Neural progenitor cell (in vitro differentiated cells): ENCODE measurements at regions not wholly inside any gene's neighbourhood (a gene's known extent, or its start where the extent isn't known, plus 50 kb on each side); places are given as distances from the start of the nearest gene placed in this dataset.

Experiments
- DNase-seq: peaks from one replicate; pipeline ENCODE4 v3.0.0-alpha.2; 2016; ENCODE audit warnings: low spot score
- H2AFZ ChIP-seq: fragments of 200-600 bp; sonication (generic); replicated peaks from 2 replicates; pipeline ENCODE4 v1.6.1; 2016; ENCODE audit warnings: antibody characterized with exemption
- H3F3A ChIP-seq: fragments of 200-600 bp; sonication (generic); 2 replicates; pipeline ENCODE4 v1.6.1; 2016; ENCODE audit warnings: antibody characterized with exemption, low read depth
- H3K27ac ChIP-seq: fragments of 200-600 bp; sonication (generic); 2 replicates; pipeline ENCODE4 v1.5.1; 2016; ENCODE audit warnings: mild to moderate bottlenecking
- H3K27me3 ChIP-seq: fragments of 200-600 bp; sonication (generic); 2 replicates; pipeline ENCODE4 v1.6.1; 2016; ENCODE audit warnings: mild to moderate bottlenecking, moderate library complexity
- H3K36me3 ChIP-seq: fragments of 200-600 bp; sonication (generic); 2 replicates; pipeline ENCODE4 v1.5.1; 2016
- H3K4me1 ChIP-seq: fragments of 200-600 bp; sonication (generic); 2 replicates; pipeline ENCODE4 v1.6.1; 2016; ENCODE audit warnings: mixed run types
- H3K4me2 ChIP-seq: fragments of 200-600 bp; sonication (generic); 2 replicates; pipeline ENCODE4 v1.6.1; 2016
- H3K4me3 ChIP-seq: fragments of 200-600 bp; sonication (generic); 2 replicates; pipeline ENCODE4 v1.5.1; 2016
- H3K79me2 ChIP-seq: fragments of 200-600 bp; sonication (generic); 2 replicates; pipeline ENCODE4 v1.6.1; 2016; ENCODE audit warnings: low read depth
- H3K9ac ChIP-seq: fragments of 200-600 bp; sonication (generic); 2 replicates; pipeline ENCODE4 v1.6.1; 2016
- H3K9me3 ChIP-seq: fragments of 200-600 bp; sonication (generic); 2 replicates; pipeline ENCODE4 v1.5.1; 2016; ENCODE audit warnings: low read depth
- H4K20me1 ChIP-seq: fragments of 200-600 bp; sonication (generic); 2 replicates; pipeline ENCODE4 v1.6.1; 2016; ENCODE audit warnings: low read depth
- H3K27ac Mint-ChIP-seq: 3 replicates; pipeline ENCODE4 v1.8.0; 2021; ENCODE audit warnings: mixed read lengths
- H3K27me3 Mint-ChIP-seq: 2 replicates; pipeline ENCODE4 v1.8.0; 2022; ENCODE audit warnings: low read depth, mild to moderate bottlenecking, inconsistent platforms, moderate library complexity, mixed read lengths; ENCODE audit not compliant: insufficient read depth
- H3K36me3 Mint-ChIP-seq: 3 replicates; pipeline ENCODE4 v1.8.0; 2021; ENCODE audit warnings: mixed read lengths
- H3K4me1 Mint-ChIP-seq: 3 replicates; pipeline ENCODE4 v1.8.0; 2021; ENCODE audit warnings: mixed read lengths
- H3K4me3 Mint-ChIP-seq: 3 replicates; pipeline ENCODE4 v1.8.0; 2021; ENCODE audit warnings: mild to moderate bottlenecking, moderate library complexity, mixed read lengths
- H3K9me3 Mint-ChIP-seq: 3 replicates; pipeline ENCODE4 v1.8.0; 2020; ENCODE audit warnings: mixed read lengths
- CTCF ChIP-seq: fragments of 200-600 bp; sonication (generic); IDR thresholded peaks from 2 replicates; pipeline ENCODE4 v1.5.1; 2017; ENCODE audit warnings: antibody characterized with exemption, mild to moderate bottlenecking
- EZH2 ChIP-seq: fragments of 200-600 bp; sonication (generic); IDR thresholded peaks from 2 replicates; pipeline ENCODE4 v1.6.1; 2017; ENCODE audit warnings: antibody characterized with exemption, mild to moderate bottlenecking, moderate library complexity
- EZH2phosphoT487 ChIP-seq: fragments of 200-600 bp; sonication (generic); IDR thresholded peaks from 2 replicates; pipeline ENCODE4 v1.6.1; 2017; ENCODE audit warnings: antibody characterized with exemption

- Histone ChIP-seq H3K36me3 (no peaks in the 10 kb centered on the region), H3K9ac (no peak overlapping the region), H4K20me1 (no peaks in the 10 kb centered on the region), H3K9me3 (no peaks in the 10 kb centered on the region), H3K27ac (no peak overlapping the region), H3F3A (no peaks in the 10 kb centered on the region), H2AFZ (no peak overlapping the region), H3K27me3 (no peaks in the 10 kb centered on the region), H3K4me2 (no peak overlapping the region), H3K4me1 (no peaks in the 10 kb centered on the region), H3K4me3 (no peak overlapping the region), H3K79me2 (no peaks in the 10 kb centered on the region)
- no peaks in the 10 kb centered on the region for H3K4me1 Mint-ChIP-seq
- no peak for DNase-seq
- no peaks in the 10 kb centered on the region for H3K9me3 Mint-ChIP-seq
- no peaks in the 10 kb centered on the region for H3K27me3 Mint-ChIP-seq
- H3K27ac Mint-ChIP-seq = no peak overlapping the region
- no peak overlapping the region for H3K4me3 Mint-ChIP-seq
- no peak for TF ChIP-seq CTCF
- no peak for TF ChIP-seq EZH2
- TF ChIP-seq EZH2phosphoT487 = no peak
- H3K36me3 Mint-ChIP-seq = no peaks in the 10 kb centered on the region
These were observed 1168.4 kb downstream of the SLITRK1 start for GRCh38 chr13:82713687-82714405.

GRCh38 chr13:82702513-82702912 lies 1179.8 kb downstream of the SLITRK1 start:
- Mint-ChIP-seq H3K9me3 (no peaks in the 10 kb centered on the region), H3K27me3 (no peaks in the 10 kb centered on the region), H3K4me3 (no peak overlapping the region), H3K27ac (no peak overlapping the region), H3K36me3 (no peaks in the 10 kb centered on the region), H3K4me1 (no peaks in the 10 kb centered on the region)
- H3F3A ChIP-seq = no peaks in the 10 kb centered on the region
- H3K9ac ChIP-seq = no peak overlapping the region
- H3K9me3 ChIP-seq = no peaks in the 10 kb centered on the region
- H3K27me3 ChIP-seq = no peaks in the 10 kb centered on the region
- H3K36me3 ChIP-seq = no peaks in the 10 kb centered on the region
- no peak for DNase-seq
- TF ChIP-seq CTCF (no peak), EZH2phosphoT487 (no peak), EZH2 (no peak)
- H4K20me1 ChIP-seq = no peaks in the 10 kb centered on the region
- no peak overlapping the region for H3K27ac ChIP-seq
- no peak overlapping the region for H2AFZ ChIP-seq
- no peaks in the 10 kb centered on the region for H3K79me2 ChIP-seq
- no peak overlapping the region for H3K4me2 ChIP-seq
- no peak overlapping the region for H3K4me3 ChIP-seq
- no peaks in the 10 kb centered on the region for H3K4me1 ChIP-seq

GRCh38 chr13:82701020-82701419 lies 1181.3 kb downstream of the SLITRK1 start:
- no peaks in the 10 kb centered on the region for H3K36me3 ChIP-seq
- TF ChIP-seq CTCF (no peak), EZH2phosphoT487 (no peak), EZH2 (no peak)
- no peak overlapping the region for H3K4me3 Mint-ChIP-seq
- H2AFZ ChIP-seq = no peak overlapping the region
- no peak for DNase-seq
- no peak overlapping the region for H3K9ac ChIP-seq
- H4K20me1 ChIP-seq = no peaks in the 10 kb centered on the region
- H3K4me2 ChIP-seq = no peak overlapping the region
- H3K4me1 Mint-ChIP-seq = no peaks in the 10 kb centered on the region
- no peaks in the 10 kb centered on the region for H3K9me3 Mint-ChIP-seq
- H3K4me3 ChIP-seq = no peak overlapping the region
- H3K4me1 ChIP-seq = no peaks in the 10 kb centered on the region
- H3K27ac Mint-ChIP-seq = no peak overlapping the region
- H3K79me2 ChIP-seq = no peaks in the 10 kb centered on the region
- no peaks in the 10 kb centered on the region for H3F3A ChIP-seq
- H3K27ac ChIP-seq = no peak overlapping the region
- H3K27me3 Mint-ChIP-seq = no peaks in the 10 kb centered on the region
- no peaks in the 10 kb centered on the region for H3K27me3 ChIP-seq
- no peaks in the 10 kb centered on the region for H3K9me3 ChIP-seq
- no peaks in the 10 kb centered on the region for H3K36me3 Mint-ChIP-seq
